GM19467 (cell line): ENCODE measurements at regions not wholly inside any gene's neighbourhood (a gene's known extent, or its start where the extent isn't known, plus 50 kb on each side); places are given as distances from the start of the nearest gene placed in this dataset.

ENCODE experiments used
- ATAC-seq: cut with Tn5 transposase; IDR thresholded peaks from one replicate; pipeline ENCODE4 v1.9.1; 2021; ENCODE audit warnings: mild to moderate bottlenecking, moderate library complexity; ENCODE audit not compliant: unreplicated experiment

DNA sequence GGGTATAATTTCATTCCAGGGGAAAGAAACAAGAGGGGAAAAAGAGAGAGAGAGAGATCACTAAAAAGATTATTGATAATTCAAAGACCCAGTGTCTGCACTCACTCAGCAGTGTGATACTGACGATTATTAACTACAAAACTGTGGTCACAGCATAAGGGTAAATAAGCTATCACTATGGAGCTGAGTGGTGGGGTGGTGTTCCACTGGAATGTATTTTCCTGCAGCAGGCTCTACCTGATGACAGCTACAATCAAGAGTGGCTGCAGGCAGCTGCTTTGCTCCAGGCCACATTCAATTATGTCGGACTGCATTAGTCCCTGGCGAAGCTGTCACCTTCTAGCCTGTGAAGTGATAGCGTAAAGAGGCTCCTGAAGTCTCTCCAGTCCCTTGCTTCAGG, 122.2 kb upstream of the TFAP2D start:
- no peak for ATAC-seq

DNA sequence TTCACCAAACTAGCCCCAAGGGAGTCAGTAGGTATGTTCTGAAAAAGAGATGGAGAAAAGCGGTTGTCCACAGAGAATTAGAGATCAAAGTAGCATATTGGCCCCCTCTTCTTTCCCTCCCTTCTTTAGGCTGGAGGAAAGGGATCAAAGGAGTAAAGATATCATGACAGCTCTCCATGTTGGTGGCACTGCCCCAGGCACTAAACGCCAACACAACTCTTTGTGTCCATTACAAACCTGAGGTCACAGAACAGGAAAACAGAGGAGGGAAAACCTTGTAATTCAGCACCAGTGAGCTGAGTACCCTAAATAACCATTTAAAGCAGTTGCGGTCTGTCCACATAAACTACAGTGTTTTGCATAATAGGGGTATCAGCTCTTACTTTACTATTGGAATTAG, 113.0 kb upstream of the TFAP2D start:
- no peak for ATAC-seq

- ATAC-seq, result no peak
Observed at GRCh38 chr6:50602292-50602691, 111.0 kb upstream of the TFAP2D start.

GRCh38 chr6:50608421-50608820, 104.9 kb upstream of the TFAP2D start:
- ATAC-seq, result no peak

DNA sequence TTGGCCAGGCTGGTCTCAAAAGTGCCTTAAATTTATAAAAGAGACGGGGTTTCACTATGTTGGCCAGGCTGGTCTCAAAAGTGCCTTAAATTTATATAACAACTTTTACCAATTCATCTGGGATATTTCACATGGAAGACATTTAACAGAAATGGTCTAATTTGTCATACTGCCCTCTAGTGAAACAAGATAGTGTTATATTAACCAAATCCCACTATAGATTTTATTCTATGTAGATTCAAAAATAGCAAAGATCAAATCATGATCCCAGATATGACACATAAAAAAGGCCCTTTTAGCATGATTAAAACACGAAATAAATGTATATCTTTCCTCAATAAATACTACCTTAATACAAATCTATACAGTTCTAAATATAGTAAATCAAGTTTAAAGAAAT, 102.8 kb upstream of the TFAP2D start:
- no peak for ATAC-seq

GRCh38 chr6:50635429-50635828, 77.9 kb upstream of the TFAP2D start:
- no peak for ATAC-seq

DNA sequence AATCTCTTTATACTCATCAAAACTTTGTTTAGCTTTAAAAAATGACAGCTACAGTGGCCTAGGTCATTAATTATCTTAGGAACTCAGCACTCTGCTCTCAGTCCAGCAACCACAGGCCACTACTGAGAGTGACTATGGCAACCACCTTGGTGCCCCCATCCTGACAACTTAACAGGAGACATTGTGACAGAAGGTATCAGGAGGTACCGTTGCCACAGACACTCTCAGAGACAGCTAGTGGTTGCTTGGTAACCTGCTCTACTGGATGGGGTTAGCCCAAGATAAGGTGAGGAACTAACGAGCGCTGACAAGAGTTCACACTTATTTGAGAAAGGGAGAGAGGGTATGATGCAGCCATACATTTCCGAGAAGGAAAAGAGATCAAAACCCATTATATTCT, 76.1 kb upstream of the TFAP2D start:
- ATAC-seq, result no peak

GRCh38 chr6:50649086-50649485, 64.2 kb upstream of the TFAP2D start:
- ATAC-seq, result no peak

DNA sequence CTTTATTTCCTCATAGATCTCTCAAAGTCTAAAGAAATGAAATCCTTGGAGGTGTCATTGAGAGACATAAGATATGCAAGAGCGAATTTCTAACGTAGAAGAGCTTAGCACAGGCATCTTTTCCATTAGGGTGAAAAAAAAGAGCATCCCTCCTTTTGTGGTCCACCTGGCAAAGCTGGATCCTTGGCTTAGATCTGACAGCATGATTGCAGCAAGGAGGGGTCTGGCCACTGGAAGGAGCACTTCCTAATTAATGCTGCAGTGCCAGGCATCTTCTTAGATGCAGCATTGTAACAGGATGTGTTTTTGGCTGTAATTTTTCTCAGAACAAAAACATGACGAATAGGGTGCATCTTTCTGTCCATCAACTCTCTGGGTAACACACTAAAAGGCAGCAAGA, 60.1 kb upstream of the TFAP2D start:
- no peak for ATAC-seq

DNA sequence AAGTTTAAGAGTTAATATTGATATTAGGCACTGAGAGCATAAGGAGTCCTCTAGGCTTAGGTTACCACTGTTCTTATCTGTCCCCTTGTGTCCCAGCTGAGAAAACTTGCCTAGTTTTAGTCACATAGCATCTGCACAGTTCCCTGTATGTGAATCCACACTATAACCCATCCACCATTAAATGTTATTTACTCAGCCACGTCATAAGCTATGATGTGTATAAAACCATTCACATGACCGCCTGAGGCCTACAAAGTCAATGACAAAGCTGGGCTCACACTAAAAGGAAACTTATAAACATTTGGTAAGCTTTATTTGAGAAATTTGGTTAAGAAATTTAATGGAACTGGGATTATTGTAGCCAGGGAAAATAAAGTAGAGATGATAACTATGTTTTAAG, 59.2 kb upstream of the TFAP2D start:
- no peak for ATAC-seq

GRCh38 chr6:50655848-50656453, 57.4 kb upstream of the TFAP2D start:
- ATAC-seq, result peak; percentile 71

GRCh38 chr6:50657513-50657912, 55.8 kb upstream of the TFAP2D start:
- ATAC-seq, result no peak

DNA sequence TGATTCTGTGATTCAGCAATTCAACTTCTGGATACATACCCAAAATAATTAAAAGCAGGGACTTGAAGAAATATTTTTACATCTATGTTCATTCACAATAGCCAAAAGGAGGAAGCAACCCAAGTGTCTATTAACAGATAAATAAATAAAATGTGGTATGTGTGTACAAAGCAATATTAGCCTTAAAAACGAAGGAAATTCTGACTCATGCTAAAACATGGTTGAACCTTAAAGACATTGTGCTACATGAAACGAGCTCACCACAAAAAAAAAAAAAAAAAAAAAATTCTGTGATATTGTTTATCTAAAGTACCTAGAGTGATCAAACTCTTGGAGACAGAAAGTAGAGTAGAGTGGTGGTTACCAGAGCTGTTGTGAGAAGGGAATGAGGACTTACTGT, 54.8 kb upstream of the TFAP2D start:
- no peak for ATAC-seq

DNA sequence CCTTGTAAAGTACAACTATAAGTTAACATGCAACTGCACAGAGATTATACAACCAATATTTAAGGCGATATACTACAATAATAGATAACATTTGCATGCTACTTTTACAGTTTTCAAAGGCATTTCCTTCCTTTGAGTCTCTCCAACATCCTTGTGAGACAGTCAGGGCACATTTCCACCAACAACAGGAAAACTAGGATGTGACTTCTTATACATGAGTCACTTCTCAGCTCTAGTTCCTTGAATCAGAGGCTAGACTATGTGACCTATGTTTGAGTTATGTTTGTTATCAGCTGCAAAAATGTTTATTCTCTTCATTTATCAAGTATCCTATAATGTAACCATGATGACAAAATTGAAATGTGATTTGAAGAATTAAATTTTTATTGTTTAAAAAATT, 51.7 kb upstream of the TFAP2D start:
- no peak for ATAC-seq
